ENCODE measurements at regions not wholly inside any gene's neighbourhood (a gene's known extent, or its start where the extent isn't known, plus 50 kb on each side); places are given as distances from the start of the nearest gene placed in this dataset.

GRCh38 chr4:163620738-163621137 is 126.2 kb downstream of the TMA16 start:
- DNase-seq (ENCODE audit: low spot score): no peak
- intact Hi-C loops (cut with DNase I): no loop called here

DNA sequence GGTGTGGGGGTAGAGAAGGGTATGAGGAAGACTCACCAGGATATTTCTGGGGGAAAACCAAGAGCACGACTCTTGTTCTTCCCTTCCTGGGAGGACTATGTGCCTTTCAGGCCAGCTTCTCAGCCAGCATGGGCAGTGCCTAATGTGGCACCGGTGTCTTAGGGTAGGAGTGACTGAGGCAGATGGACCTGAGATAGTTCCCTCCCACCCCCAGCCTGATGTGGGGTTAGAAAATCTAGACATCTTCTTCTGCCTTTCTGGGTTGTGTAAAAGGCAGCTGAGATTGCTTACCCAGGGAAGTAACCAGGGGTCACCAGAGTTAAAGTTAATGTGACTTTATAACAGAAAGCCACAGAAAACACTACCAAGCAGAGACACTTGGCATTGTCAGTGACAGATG is 127.3 kb downstream of the TMA16 start:
- no peak for DNase-seq (ENCODE audit: low spot score)
- intact Hi-C loops (cut with DNase I): no loop called here

GRCh38 chr4:163622379-163623035 is 128.0 kb downstream of the TMA16 start:
- DNase-seq (ENCODE audit: low spot score): no peak
- intact Hi-C loops (cut with DNase I): no loop called here

- intact Hi-C loops (cut with DNase I): no loop called here
- no peak for DNase-seq (ENCODE audit: low spot score)
Observed at GRCh38 chr4:163623787-163624186, 129.3 kb downstream of the TMA16 start.

DNA sequence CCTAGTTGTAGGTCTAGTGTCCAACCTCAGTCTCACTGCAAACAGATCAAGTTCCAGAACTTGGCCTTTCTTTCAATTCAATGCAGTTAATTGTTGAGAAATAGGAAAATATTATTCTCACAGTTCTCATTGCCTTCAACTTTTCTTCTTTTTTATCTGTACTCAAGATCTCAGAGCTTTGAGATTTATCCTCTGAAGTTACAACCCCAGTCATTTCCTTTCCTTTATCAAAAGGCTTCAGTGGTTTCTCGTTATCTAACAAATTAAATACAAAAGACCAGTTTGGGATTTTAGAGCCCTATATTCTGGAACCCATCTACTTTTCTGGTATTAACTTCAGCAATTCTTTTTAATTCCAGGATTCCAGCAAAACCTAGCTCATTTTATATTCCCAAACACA is 130.2 kb downstream of the TMA16 start:
- DNase-seq (ENCODE audit: low spot score): no peak
- intact Hi-C loops (cut with DNase I): no loop called here

DNA sequence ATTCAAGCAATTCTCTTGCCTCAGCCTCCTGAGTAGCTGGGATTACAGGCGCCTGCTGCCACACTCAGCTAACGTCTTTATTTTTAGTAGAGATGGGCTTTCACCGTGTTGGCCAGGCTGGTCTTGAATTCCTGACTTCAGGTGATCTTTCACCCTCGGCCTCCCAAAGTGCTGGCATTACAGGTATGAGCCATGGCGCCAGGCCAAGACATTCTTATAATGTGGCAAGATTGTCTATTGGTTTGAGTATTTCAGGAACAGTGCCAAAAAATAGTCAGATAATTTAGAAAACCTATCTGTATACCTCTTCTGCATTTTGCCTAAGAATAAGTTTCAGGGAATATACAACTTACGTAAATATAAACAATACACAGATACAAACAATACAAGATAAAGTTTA is 136.8 kb downstream of the TMA16 start:
- DNase-seq (ENCODE audit: low spot score): no peak
- intact Hi-C loops (cut with DNase I): no loop called here

DNA sequence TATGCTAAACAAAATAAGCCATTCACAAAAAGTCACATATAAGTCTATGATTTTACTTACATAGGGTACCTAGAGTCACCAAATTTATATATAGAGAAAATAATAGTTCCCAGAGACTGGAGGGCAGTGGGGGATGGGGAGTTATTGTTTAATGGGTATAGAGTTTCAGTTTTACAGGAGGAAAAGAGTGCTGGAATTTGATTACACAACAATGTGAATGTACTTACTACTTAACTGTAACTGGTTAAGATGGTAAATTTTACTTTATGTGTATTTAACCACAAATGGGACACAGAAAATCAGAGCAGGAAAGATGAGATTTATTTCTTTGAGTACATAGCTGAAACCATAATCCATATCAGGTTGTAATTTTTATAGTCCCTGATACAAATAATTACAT is 144.4 kb downstream of the TMA16 start:
- intact Hi-C loops (cut with DNase I): no loop called here
- DNase-seq (ENCODE audit: low spot score): no peak

- DNase-seq (ENCODE audit: low spot score): no peak
- intact Hi-C loops (cut with DNase I): no loop called here
Observed at GRCh38 chr4:163649557-163650091, 155.1 kb downstream of the TMA16 start.

DNA sequence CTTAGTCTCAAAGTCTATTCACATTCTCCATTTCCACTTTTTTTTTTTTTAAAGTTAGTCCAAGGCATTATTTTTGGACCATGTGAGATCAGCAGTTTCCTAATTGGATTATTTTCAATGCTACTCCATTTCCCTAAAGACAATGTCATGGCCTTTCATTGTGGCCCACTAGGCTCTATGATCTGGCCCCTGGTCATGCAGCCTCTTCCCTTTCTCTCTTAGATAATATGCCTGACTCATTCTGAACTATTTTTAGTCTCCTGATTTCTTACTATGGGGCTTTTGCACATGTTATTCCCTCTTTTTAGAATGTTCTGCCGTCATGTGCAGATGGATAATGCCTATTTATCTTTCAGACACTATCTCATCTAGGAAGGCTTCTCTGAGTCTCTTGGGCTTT is 157.3 kb downstream of the TMA16 start:
- no peak for DNase-seq (ENCODE audit: low spot score)
- intact Hi-C loops (cut with DNase I): no loop called here

- DNase-seq (ENCODE audit: low spot score): no peak
- intact Hi-C loops (cut with DNase I): no loop called here
Observed at GRCh38 chr4:163654621-163655020, 160.1 kb downstream of the TMA16 start.

- intact Hi-C loops (cut with DNase I): no loop called here
- DNase-seq (ENCODE audit: low spot score): no peak
Observed at GRCh38 chr4:163660636-163661035, 166.1 kb downstream of the TMA16 start.

GRCh38 chr4:163662768-163663167 is 168.3 kb downstream of the TMA16 start:
- intact Hi-C loops (cut with DNase I): no loop called here
- no peak for DNase-seq (ENCODE audit: low spot score)

- intact Hi-C loops (cut with DNase I): no loop called here
- no peak for DNase-seq (ENCODE audit: low spot score)
Observed at GRCh38 chr4:163663454-163664225, 169.2 kb downstream of the TMA16 start.

GRCh38 chr4:163665101-163665500 is 170.6 kb downstream of the TMA16 start:
- intact Hi-C loops (cut with DNase I): no loop called here
- no peak for DNase-seq (ENCODE audit: low spot score)

- intact Hi-C loops (cut with DNase I): no loop called here
Observed at GRCh38 chr4:163665521-163666331, 171.2 kb downstream of the TMA16 start.

GRCh38 chr4:163666332-163666873 is 171.9 kb downstream of the TMA16 start:
- intact Hi-C loops (cut with DNase I): no loop called here
- DNase-seq (ENCODE audit: low spot score): no peak

More at GRCh38 chr4:163665521-163666331, 171.2 kb downstream of the TMA16 start:
- no peak for DNase-seq (ENCODE audit: low spot score)

DNA sequence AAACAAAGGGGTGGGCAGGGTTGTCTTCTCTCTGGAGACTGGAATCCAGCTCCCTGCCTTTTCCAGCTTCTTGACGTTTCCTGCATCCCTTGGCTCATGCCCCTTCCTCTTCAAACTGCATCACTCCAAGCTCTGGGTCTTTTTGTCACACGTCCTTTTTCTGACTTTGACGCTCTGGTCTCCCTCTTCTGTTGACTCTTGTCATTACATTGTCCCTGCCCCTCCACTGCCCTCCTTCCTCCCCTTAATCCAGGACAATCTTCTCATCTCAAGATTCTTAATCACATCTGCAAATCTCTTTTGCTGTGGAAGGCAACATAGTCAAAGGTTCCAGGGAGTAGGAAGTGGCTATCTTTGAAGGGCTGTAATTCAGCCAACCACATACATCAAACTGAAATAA is 178.3 kb downstream of the TMA16 start:
- intact Hi-C loops (cut with DNase I): no loop called here
- no peak for DNase-seq (ENCODE audit: low spot score)

GRCh38 chr4:163673848-163674697 is 179.6 kb downstream of the TMA16 start:
- intact Hi-C loops (cut with DNase I): no loop called here

GRCh38 chr4:163679189-163679588 is 184.7 kb downstream of the TMA16 start:
- DNase-seq (ENCODE audit: low spot score): no peak
- intact Hi-C loops (cut with DNase I): no loop called here

More at GRCh38 chr4:163673848-163674697, 179.6 kb downstream of the TMA16 start:
- no peak for DNase-seq (ENCODE audit: low spot score)
